Upper lobe of left lung (tissue), 4 donors: ENCODE measurements at regions not wholly inside any gene's neighbourhood (a gene's known extent, or its start where the extent isn't known, plus 50 kb on each side); places are given as distances from the start of the nearest gene placed in this dataset.

Experiments
- CTCF ChIP-seq, 6 experiments: fragments of 450-650 bp in 4 of 6; fragments of 200-600 bp in 2 of 6; sonication (generic) in 2 of 6; IDR thresholded peaks; one replicate each; pipeline ENCODE4 v1.5.1; 2016 to 2019; ENCODE audit warnings: antibody characterized with exemption in 6 of 6
- EP300 ChIP-seq, 4 donors: sonication (generic); formaldehyde crosslinking; IDR thresholded peaks; one replicate each; pipeline ENCODE4 v1.5.1; 2017; ENCODE audit warnings: antibody characterized with exemption in 4 of 4, control low read depth in 2 of 4
- POLR2A ChIP-seq, 4 donors: fragments of 450-650 bp; IDR thresholded peaks; one replicate each; pipeline ENCODE4 v1.5.1; 2016 to 2017; ENCODE audit warnings: antibody characterized with exemption in 4 of 4, mild to moderate bottlenecking in 2 of 4
- POLR2AphosphoS5 ChIP-seq, 2 donors: sonication (generic); formaldehyde crosslinking; IDR thresholded peaks; one replicate each; pipeline ENCODE4 v1.5.1; 2017; ENCODE audit warnings: antibody characterized with exemption in 2 of 2

- TF ChIP-seq CTCF (IDR thresholded peaks at IDR 0.05) (no peak), POLR2A (IDR thresholded peaks at IDR 0.05) (no peak), POLR2AphosphoS5 (IDR thresholded peaks at IDR 0.05) (no peak), EP300 (IDR thresholded peaks at IDR 0.05) (no peak)
Observed at GRCh38 chr4:144861471-144861870, 215.5 kb downstream of the HHIP start.
